Fibroblast of pulmonary artery (primary cell): ENCODE measurements at regions not wholly inside any gene's neighbourhood (a gene's known extent, or its start where the extent isn't known, plus 50 kb on each side); places are given as distances from the start of the nearest gene placed in this dataset.

Experiments used
- DNase-seq: peaks from one replicate; pipeline ENCODE4 v3.0.0-alpha.2; 2010; ENCODE audit warnings: low read depth
- H3K4me3 ChIP-seq: replicated peaks from 2 replicates; pipeline ENCODE4 v1.5.1; 2011; ENCODE audit warnings: low read depth, mild to moderate bottlenecking, control low read depth, low read length, moderate library complexity
- CTCF ChIP-seq: IDR thresholded peaks from 2 replicates; pipeline ENCODE4 v1.5.1; 2011; ENCODE audit warnings: mild to moderate bottlenecking, control low read depth, low read length, inconsistent platforms; ENCODE audit errors: missing control alignments

- DNase-seq, result no peak
- TF ChIP-seq CTCF, result no peak
- no peak overlapping the region for H3K4me3 ChIP-seq
Measured at GRCh38 chr14:56972948-56973347, 162.7 kb upstream of the OTX2 start.

GRCh38 chr14:56964895-56965294 lies 154.6 kb upstream of the OTX2 start:
- TF ChIP-seq CTCF, result no peak
- H3K4me3 ChIP-seq, result no peak overlapping the region
- no peak for DNase-seq

- no peak overlapping the region for H3K4me3 ChIP-seq
- DNase-seq, result no peak
- no peak for TF ChIP-seq CTCF
Measured at GRCh38 chr14:56963381-56963780, 153.1 kb upstream of the OTX2 start.

- DNase-seq, result no peak
- H3K4me3 ChIP-seq, result no peak overlapping the region
- no peak for TF ChIP-seq CTCF
Measured at GRCh38 chr14:56962444-56963080, 152.3 kb upstream of the OTX2 start.

- no peak overlapping the region for H3K4me3 ChIP-seq
- TF ChIP-seq CTCF, result no peak
Measured at GRCh38 chr14:56959869-56960268, 149.6 kb upstream of the OTX2 start.

GRCh38 chr14:56959121-56959520 lies 148.8 kb upstream of the OTX2 start:
- H3K4me3 ChIP-seq, result no peak overlapping the region
- no peak for TF ChIP-seq CTCF
- DNase-seq, result no peak

More at GRCh38 chr14:56959869-56960268, 149.6 kb upstream of the OTX2 start:
- DNase-seq, result no peak

GRCh38 chr14:56956182-56956581 lies 145.9 kb upstream of the OTX2 start:
- no peak for TF ChIP-seq CTCF
- H3K4me3 ChIP-seq, result no peak overlapping the region
- DNase-seq, result no peak
